ENCODE measurements at regions not wholly inside any gene's neighbourhood (a gene's known extent, or its start where the extent isn't known, plus 50 kb on each side); places are given as distances from the start of the nearest gene placed in this dataset.

- TF ChIP-seq CTCF (IDR thresholded peaks at IDR 0.05) (no peak), RAD21 (IDR thresholded peaks at IDR 0.05; ENCODE audit: low read length) (no peak), POLR2AphosphoS5 (IDR thresholded peaks at IDR 0.05; ENCODE audit: low read depth, low read length) (no peak), YY1 (IDR thresholded peaks at IDR 0.05; ENCODE audit: low read depth) (no peak), RFX5 (IDR thresholded peaks at IDR 0.05; ENCODE audit: low read length) (no peak), TEAD4 (IDR thresholded peaks at IDR 0.05; ENCODE audit: borderline replicate concordance, insufficient read depth) (no peak)
These were observed 106.4 kb downstream of the GATA6 start for GRCh38 chr18:22275706-22276333.

Measured in SK-N-SH (cell line).